Calu3 (cell line): ENCODE measurements at regions not wholly inside any gene's neighbourhood (a gene's known extent, or its start where the extent isn't known, plus 50 kb on each side); places are given as distances from the start of the nearest gene placed in this dataset.

Source experiments
- BruUV-seq: library from RNA; stranded (reverse); fragments of 400-500 nt; replicated peaks from 2 replicates; lab custom pipeline; 2021; lab: Mats Ljungman, UMichigan
- CTCF ChIA-PET: fragments of 300-600 bp; sonication (Branson Sonifier 250); formaldehyde crosslinking; loops from one replicate; lab custom pipeline; 2022; ENCODE audit warnings: antibody characterized with exemption; lab: Charles Lee
- DNase-seq: peaks from one replicate; pipeline ENCODE4 v3.0.0; 2022
- H3K27ac Mint-ChIP-seq: one replicate; pipeline ENCODE4 v1.8.0; 2022; ENCODE audit warnings: mixed read lengths; ENCODE audit not compliant: unreplicated experiment
- H3K27me3 Mint-ChIP-seq: one replicate; pipeline ENCODE4 v1.8.0; 2022; ENCODE audit warnings: mixed read lengths; ENCODE audit not compliant: unreplicated experiment
- H3K36me3 Mint-ChIP-seq: one replicate; pipeline ENCODE4 v1.8.0; 2022; ENCODE audit warnings: mild to moderate bottlenecking, moderate library complexity, mixed read lengths; ENCODE audit not compliant: insufficient read depth, unreplicated experiment
- H3K4me1 Mint-ChIP-seq: one replicate; pipeline ENCODE4 v1.8.0; 2022; ENCODE audit warnings: mild to moderate bottlenecking, low read depth, mixed read lengths; ENCODE audit not compliant: unreplicated experiment
- H3K4me3 Mint-ChIP-seq: one replicate; pipeline ENCODE4 v1.8.0; 2022; ENCODE audit warnings: mild to moderate bottlenecking, low read depth, moderate library complexity, mixed read lengths; ENCODE audit not compliant: unreplicated experiment
- H3K9me3 Mint-ChIP-seq: one replicate; pipeline ENCODE4 v1.8.0; 2022; ENCODE audit warnings: low read depth, mixed read lengths; ENCODE audit not compliant: unreplicated experiment
- intact Hi-C: fragments of 100-400 bp; cut with micrococcal nuclease; formaldehyde crosslinking; loops from one replicate; pipeline ENCODE4 v1.10.0; 2022; ENCODE audit not compliant: unreplicated experiment
- TF ChIP-seq, protein P1 (sequence below): fragments of 200-600 bp; IDR thresholded peaks from one replicate; pipeline ENCODE4 v1.8.0; 2022; ENCODE audit warnings: antibody characterized with exemption; ENCODE audit not compliant: unreplicated experiment

- TF ChIP-seq, protein P1, sequence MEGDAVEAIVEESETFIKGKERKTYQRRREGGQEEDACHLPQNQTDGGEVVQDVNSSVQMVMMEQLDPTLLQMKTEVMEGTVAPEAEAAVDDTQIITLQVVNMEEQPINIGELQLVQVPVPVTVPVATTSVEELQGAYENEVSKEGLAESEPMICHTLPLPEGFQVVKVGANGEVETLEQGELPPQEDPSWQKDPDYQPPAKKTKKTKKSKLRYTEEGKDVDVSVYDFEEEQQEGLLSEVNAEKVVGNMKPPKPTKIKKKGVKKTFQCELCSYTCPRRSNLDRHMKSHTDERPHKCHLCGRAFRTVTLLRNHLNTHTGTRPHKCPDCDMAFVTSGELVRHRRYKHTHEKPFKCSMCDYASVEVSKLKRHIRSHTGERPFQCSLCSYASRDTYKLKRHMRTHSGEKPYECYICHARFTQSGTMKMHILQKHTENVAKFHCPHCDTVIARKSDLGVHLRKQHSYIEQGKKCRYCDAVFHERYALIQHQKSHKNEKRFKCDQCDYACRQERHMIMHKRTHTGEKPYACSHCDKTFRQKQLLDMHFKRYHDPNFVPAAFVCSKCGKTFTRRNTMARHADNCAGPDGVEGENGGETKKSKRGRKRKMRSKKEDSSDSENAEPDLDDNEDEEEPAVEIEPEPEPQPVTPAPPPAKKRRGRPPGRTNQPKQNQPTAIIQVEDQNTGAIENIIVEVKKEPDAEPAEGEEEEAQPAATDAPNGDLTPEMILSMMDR: no peak
- Mint-ChIP-seq H3K27ac (no peak overlapping the region), H3K9me3 (no peaks in the 10 kb centered on the region), H3K4me3 (no peak overlapping the region), H3K36me3 (no peaks in the 10 kb centered on the region), H3K4me1 (no peaks in the 10 kb centered on the region), H3K27me3 (no peaks in the 10 kb centered on the region)
- BruUV-seq: no TSS peak
- DNase-seq: no peak
- CTCF ChIA-PET: no interaction called here
- intact Hi-C loops: no loop called here
Measured at GRCh38 chr7:84497873-84498272, 303.3 kb upstream of the SEMA3A start.

GRCh38 chr7:84495128-84495527, 300.5 kb upstream of the SEMA3A start:
- no peak overlapping the region for H3K4me3 Mint-ChIP-seq
- BruUV-seq: no TSS peak
- TF ChIP-seq, protein P1: no peak
- H3K27me3 Mint-ChIP-seq: no peaks in the 10 kb centered on the region
- intact Hi-C loops: no loop called here
- no peaks in the 10 kb centered on the region for H3K9me3 Mint-ChIP-seq
- H3K27ac Mint-ChIP-seq: no peak overlapping the region
- CTCF ChIA-PET: no interaction called here
- H3K4me1 Mint-ChIP-seq: no peaks in the 10 kb centered on the region
- no peak for DNase-seq
- H3K36me3 Mint-ChIP-seq: no peaks in the 10 kb centered on the region

GRCh38 chr7:84492098-84493034, 297.8 kb upstream of the SEMA3A start:
- no peak overlapping the region for H3K4me3 Mint-ChIP-seq
- DNase-seq: no peak
- H3K4me1 Mint-ChIP-seq: no peaks in the 10 kb centered on the region
- no peak overlapping the region for H3K27ac Mint-ChIP-seq
- no peaks in the 10 kb centered on the region for H3K27me3 Mint-ChIP-seq
- no TSS peak for BruUV-seq
- TF ChIP-seq, protein P1: no peak
- intact Hi-C loops: no loop called here
- no peaks in the 10 kb centered on the region for H3K36me3 Mint-ChIP-seq
- no peaks in the 10 kb centered on the region for H3K9me3 Mint-ChIP-seq
- CTCF ChIA-PET: no interaction called here

GRCh38 chr7:84490661-84491060, 296.1 kb upstream of the SEMA3A start:
- H3K4me1 Mint-ChIP-seq: no peaks in the 10 kb centered on the region

More at GRCh38 chr7:84490661-84491060, 296.1 kb upstream of the SEMA3A start:
- H3K27me3 Mint-ChIP-seq: no peaks in the 10 kb centered on the region
- H3K9me3 Mint-ChIP-seq: no peaks in the 10 kb centered on the region
- no TSS peak for BruUV-seq
- H3K4me3 Mint-ChIP-seq: no peak overlapping the region
- intact Hi-C loops: no loop called here
- TF ChIP-seq, protein P1: no peak
- no peaks in the 10 kb centered on the region for H3K36me3 Mint-ChIP-seq
- H3K27ac Mint-ChIP-seq: no peak overlapping the region
- no peak for DNase-seq
- CTCF ChIA-PET: no interaction called here
